Left lung (tissue), 4 donors: ENCODE measurements at regions not wholly inside any gene's neighbourhood (a gene's known extent, or its start where the extent isn't known, plus 50 kb on each side); places are given as distances from the start of the nearest gene placed in this dataset.
"Not testable (repeated sequence)": the region's sequence is repeated elsewhere in the genome, so short reads cannot be mapped to it uniquely, and the experiment has no call there.

Experiments
- ATAC-seq: fragments of 200-7000 bp; cut with Tn5 transposase; one replicate; pipeline ENCODE4 v1.9.1; 2020; ENCODE audit warnings: moderate library complexity
- DNase-seq, 4 donors: peaks; one replicate each; pipeline ENCODE4 v3.0.0-alpha.2; 2013 to 2020
- H3K27ac ChIP-seq, 2 donors: fragments of 200-600 bp; sonication (generic) in 1 of 2; one replicate each; pipeline versions ENCODE4 v1.5.0 to v1.8.0; 2020 to 2021
- H3K27me3 ChIP-seq, 2 donors: fragments of 200-600 bp; sonication (generic) in 1 of 2; one replicate each; pipeline versions ENCODE4 v1.5.0 to v1.8.0; 2020 to 2021
- H3K36me3 ChIP-seq, 2 donors: fragments of 200-600 bp; sonication (generic) in 1 of 2; one replicate each; pipeline versions ENCODE4 v1.5.0 to v1.8.0; 2020 to 2021
- H3K4me1 ChIP-seq, 2 donors: fragments of 200-600 bp; one replicate each; pipeline ENCODE4 v1.8.0; 2021
- H3K4me3 ChIP-seq, 2 donors: fragments of 200-600 bp; sonication (generic) in 1 of 2; one replicate each; pipeline versions ENCODE4 v1.5.0 to v1.8.0; 2020 to 2021; ENCODE audit warnings: mild to moderate bottlenecking in 1 of 2
- H3K9me3 ChIP-seq, 2 donors: fragments of 200-600 bp; sonication (generic) in 1 of 2; one replicate each; pipeline versions ENCODE4 v1.5.0 to v1.8.0; 2020 to 2021
- intact Hi-C, 2 donors: fragments of 100-400 bp; cut with DNase I; formaldehyde crosslinking; loops; one replicate each; pipeline versions ENCODE4 v1.11.2 to v1.14.2; 2022
- TF ChIP-seq, protein P1 (sequence below), 2 donors: fragments of 200-600 bp; sonication (generic) in 1 of 2; IDR thresholded peaks; one replicate each; pipeline versions ENCODE4 v1.5.0 to v1.8.0; 2021; ENCODE audit warnings: antibody characterized with exemption in 2 of 2
- donor health status: DM: no; HTN: yes; CAD: no.
- donor health status: DM: no; HTN: no; CAD: no.

DNA sequence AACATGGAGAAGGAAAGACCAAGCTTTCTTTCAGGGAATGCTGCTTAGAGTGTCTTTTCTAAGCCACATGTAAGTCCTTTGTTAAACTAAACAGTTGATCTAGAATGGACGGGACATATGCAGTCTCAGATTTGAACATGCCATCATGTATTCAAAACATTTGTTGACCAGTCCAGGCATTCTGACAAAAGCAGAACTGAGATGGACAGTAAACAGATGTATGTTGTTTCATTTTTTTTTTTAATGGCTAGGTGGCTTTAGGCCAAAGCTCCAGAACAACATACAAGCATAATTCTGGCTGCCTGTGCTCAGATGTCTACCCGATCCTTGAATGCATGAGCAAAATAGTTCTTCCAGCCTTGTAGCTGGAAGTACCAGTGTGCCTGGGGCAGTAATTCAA lies 1211.4 kb upstream of the FAM98A start:
- intact Hi-C loops = no loop called here
- Histone ChIP-seq H3K4me1 (no peaks in the 10 kb centered on the region), H3K27ac (no peak overlapping the region), H3K27me3 (no peaks in the 10 kb centered on the region), H3K4me3 (no peak overlapping the region), H3K9me3 (no peaks in the 10 kb centered on the region), H3K36me3 (no peaks in the 10 kb centered on the region)
- TF ChIP-seq, protein P1, sequence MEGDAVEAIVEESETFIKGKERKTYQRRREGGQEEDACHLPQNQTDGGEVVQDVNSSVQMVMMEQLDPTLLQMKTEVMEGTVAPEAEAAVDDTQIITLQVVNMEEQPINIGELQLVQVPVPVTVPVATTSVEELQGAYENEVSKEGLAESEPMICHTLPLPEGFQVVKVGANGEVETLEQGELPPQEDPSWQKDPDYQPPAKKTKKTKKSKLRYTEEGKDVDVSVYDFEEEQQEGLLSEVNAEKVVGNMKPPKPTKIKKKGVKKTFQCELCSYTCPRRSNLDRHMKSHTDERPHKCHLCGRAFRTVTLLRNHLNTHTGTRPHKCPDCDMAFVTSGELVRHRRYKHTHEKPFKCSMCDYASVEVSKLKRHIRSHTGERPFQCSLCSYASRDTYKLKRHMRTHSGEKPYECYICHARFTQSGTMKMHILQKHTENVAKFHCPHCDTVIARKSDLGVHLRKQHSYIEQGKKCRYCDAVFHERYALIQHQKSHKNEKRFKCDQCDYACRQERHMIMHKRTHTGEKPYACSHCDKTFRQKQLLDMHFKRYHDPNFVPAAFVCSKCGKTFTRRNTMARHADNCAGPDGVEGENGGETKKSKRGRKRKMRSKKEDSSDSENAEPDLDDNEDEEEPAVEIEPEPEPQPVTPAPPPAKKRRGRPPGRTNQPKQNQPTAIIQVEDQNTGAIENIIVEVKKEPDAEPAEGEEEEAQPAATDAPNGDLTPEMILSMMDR (IDR thresholded peaks at IDR 0.05) = no peak
- DNase-seq (peak in 1 of 4 donors; percentile 20), ATAC-seq (no peak)

DNA sequence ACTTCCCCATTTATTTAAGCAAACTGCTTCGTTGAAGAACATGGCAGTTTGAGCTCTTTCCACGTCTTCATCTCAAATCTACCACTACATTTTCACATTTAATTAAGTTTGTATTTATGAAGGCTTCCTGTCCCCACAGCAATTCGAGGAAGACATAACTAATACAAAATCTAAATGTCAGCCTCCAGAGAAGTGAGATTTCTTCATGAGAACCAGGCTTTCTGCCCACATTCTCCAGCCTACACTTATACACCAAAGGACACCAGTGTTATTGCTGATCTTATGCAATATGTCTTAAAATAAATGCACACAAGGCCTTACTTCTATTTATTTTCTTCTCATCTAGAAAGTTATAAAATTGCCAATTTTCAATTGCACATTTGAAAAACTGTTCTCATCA lies 1209.3 kb upstream of the FAM98A start:
- no peak overlapping the region for H3K4me3 ChIP-seq
- no peaks in the 10 kb centered on the region for H3K4me1 ChIP-seq
- intact Hi-C loops = no loop called here
- no peaks in the 10 kb centered on the region for H3K36me3 ChIP-seq
- ATAC-seq (no peak), DNase-seq (peak in 1 of 4 donors; percentile 8)
- H3K27ac ChIP-seq = no peak overlapping the region
- H3K27me3 ChIP-seq = no peaks in the 10 kb centered on the region
- TF ChIP-seq, protein P1 (IDR thresholded peaks at IDR 0.05) = no peak
- H3K9me3 ChIP-seq = no peaks in the 10 kb centered on the region

DNA sequence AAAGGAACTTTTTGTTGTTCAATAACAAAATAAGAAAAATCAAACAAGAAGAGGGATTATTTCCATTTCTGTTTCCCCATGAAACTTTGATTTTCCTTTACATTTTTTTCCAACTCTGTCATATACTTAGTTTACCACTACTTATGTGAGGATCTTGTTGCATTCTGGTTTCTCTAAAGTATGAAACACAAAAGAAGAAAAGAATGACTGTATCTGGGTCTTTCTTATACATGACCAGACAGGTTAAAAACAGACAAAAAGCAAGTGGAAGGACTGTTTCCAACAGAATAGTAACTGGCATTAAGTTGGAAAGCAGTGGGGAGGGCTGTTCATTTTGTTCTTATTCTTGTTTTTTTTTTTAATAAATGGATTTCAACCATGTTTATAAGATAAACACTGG lies 1207.8 kb upstream of the FAM98A start:
- Histone ChIP-seq H3K36me3 (no peaks in the 10 kb centered on the region), H3K27ac (no peak overlapping the region), H3K4me3 (no peak overlapping the region), H3K4me1 (no peaks in the 10 kb centered on the region), H3K9me3 (no peaks in the 10 kb centered on the region), H3K27me3 (no peaks in the 10 kb centered on the region)
- ATAC-seq (no peak), DNase-seq (no peak)
- intact Hi-C loops = no loop called here
- TF ChIP-seq, protein P1 (IDR thresholded peaks at IDR 0.05) = no peak

DNA sequence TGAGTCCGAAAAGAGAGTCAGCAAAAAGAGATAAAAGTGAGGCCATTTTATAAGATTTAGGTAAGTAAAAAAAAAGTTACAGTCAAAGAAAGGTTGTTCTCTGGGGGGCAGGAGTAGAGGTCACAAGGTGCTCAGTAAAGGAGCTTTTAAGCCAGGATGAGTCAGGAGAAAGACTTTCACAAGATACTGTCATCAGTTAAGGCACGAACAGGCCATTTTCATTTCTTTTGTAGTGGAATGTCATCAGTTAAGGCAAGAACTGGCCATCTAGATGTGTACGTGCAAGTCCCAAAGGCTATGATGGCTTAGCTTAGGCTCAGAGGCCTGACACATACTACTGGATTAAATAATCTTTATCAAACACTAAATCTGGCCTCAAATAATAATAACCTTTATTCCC lies 1207.3 kb upstream of the FAM98A start:
- DNase-seq (no peak), ATAC-seq (no peak)
- Histone ChIP-seq H3K27me3 (no peaks in the 10 kb centered on the region), H3K27ac (no peak overlapping the region), H3K9me3 (no peaks in the 10 kb centered on the region), H3K36me3 (no peaks in the 10 kb centered on the region), H3K4me3 (no peak overlapping the region), H3K4me1 (no peaks in the 10 kb centered on the region)
- TF ChIP-seq, protein P1 (IDR thresholded peaks at IDR 0.05) = no peak
- intact Hi-C loops = no loop called here

DNA sequence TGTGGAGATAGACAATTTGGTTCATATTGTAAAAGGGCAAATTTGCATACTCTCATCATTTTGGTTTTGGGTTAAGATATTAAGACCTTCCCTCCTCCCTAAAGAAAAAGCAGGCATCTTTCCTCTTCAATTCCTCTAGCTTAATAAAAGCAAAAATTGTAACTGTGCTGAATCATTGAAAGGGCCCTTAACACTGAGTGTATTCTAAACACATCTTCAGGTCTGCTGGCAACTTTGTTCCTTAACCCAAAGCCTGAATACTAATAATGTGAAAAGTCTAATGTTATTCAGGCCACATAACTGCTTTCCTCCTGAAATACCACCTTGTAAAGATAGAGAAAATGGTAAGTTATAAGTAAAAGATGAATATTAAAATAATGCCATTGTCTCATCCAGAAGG lies 1200.5 kb upstream of the FAM98A start:
- no peak for DNase-seq

DNA sequence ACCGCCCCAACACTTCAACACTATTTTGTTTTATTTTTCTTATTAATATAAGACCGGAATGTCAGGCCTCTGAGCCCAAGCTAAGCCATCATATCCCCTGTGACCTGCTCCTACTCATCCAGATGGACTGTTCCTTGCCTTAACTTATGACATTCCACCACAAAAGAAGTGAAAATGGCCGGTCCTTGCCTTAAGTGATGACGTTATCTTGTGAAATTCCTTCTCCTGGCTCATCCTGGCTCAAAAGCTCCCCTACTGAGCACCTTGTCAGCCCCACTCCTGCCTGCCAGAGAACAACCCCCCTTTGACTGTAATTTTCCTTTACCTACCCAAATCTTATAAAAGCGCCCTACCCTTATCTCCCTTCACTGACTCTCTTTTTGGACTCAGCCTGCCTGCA lies 1196.5 kb upstream of the FAM98A start:
- ATAC-seq, DNase-seq, H3K4me3 ChIP-seq, H3K36me3 ChIP-seq, H3K9me3 ChIP-seq, H3K4me1 ChIP-seq, H3K27ac ChIP-seq, intact Hi-C loops, H3K27me3 ChIP-seq: not testable (repeated sequence)

More for the DNA sequence above, 1200.5 kb upstream of the FAM98A start:
- Histone ChIP-seq H3K36me3 (no peaks in the 10 kb centered on the region), H3K4me3 (no peak overlapping the region), H3K27ac (no peak overlapping the region), H3K4me1 (no peaks in the 10 kb centered on the region), H3K9me3 (no peaks in the 10 kb centered on the region), H3K27me3 (no peaks in the 10 kb centered on the region)
- TF ChIP-seq, protein P1 (IDR thresholded peaks at IDR 0.05) = no peak
- ATAC-seq = no peak
- intact Hi-C loops = no loop called here
